HFF-Myc (cell line): ENCODE measurements at regions not wholly inside any gene's neighbourhood (a gene's known extent, or its start where the extent isn't known, plus 50 kb on each side); places are given as distances from the start of the nearest gene placed in this dataset.
"Not testable (repeated sequence)": the region's sequence is repeated elsewhere in the genome, so short reads cannot be mapped to it uniquely, and the experiment has no call there.

Source experiments
- DNase-seq: peaks from one replicate; pipeline ENCODE4 v3.0.0-alpha.2; 2011; ENCODE audit warnings: low read depth; ENCODE audit errors: extremely low read depth
- H3K4me3 ChIP-seq: replicated peaks from 2 replicates; pipeline ENCODE4 v1.5.1; 2011; ENCODE audit warnings: low read depth, mild to moderate bottlenecking, control low read depth, low read length
- CTCF ChIP-seq: IDR thresholded peaks from 2 replicates; pipeline ENCODE4 v1.5.1; 2012; ENCODE audit warnings: mild to moderate bottlenecking, low read depth, low read length, control low read depth; ENCODE audit errors: missing control alignments

- no peak for TF ChIP-seq CTCF
- DNase-seq = no peak
- H3K4me3 ChIP-seq = no peak overlapping the region
These were observed 418.5 kb upstream of the BTBD3 start for GRCh38 chr20:11499101-11499634.

- no peak for TF ChIP-seq CTCF
- H3K4me3 ChIP-seq = no peak overlapping the region
- DNase-seq = no peak
These were observed 415.6 kb upstream of the BTBD3 start for GRCh38 chr20:11502061-11502460.

GRCh38 chr20:11502671-11503070 is 415.0 kb upstream of the BTBD3 start:
- TF ChIP-seq CTCF = no peak
- no peak overlapping the region for H3K4me3 ChIP-seq
- no peak for DNase-seq

GRCh38 chr20:11509776-11510175 is 407.9 kb upstream of the BTBD3 start:
- DNase-seq = no peak
- TF ChIP-seq CTCF = no peak
- H3K4me3 ChIP-seq = no peak overlapping the region

GRCh38 chr20:11511821-11512220 is 405.9 kb upstream of the BTBD3 start:
- no peak overlapping the region for H3K4me3 ChIP-seq
- no peak for DNase-seq
- no peak for TF ChIP-seq CTCF

GRCh38 chr20:11513241-11513745 is 404.4 kb upstream of the BTBD3 start:
- not testable (repeated sequence) for H3K4me3 ChIP-seq, DNase-seq

GRCh38 chr20:11516448-11516847 is 401.2 kb upstream of the BTBD3 start:
- no peak for TF ChIP-seq CTCF
- no peak for DNase-seq
- H3K4me3 ChIP-seq = no peak overlapping the region
